ENCODE measurements at regions not wholly inside any gene's neighbourhood (a gene's known extent, or its start where the extent isn't known, plus 50 kb on each side); places are given as distances from the start of the nearest gene placed in this dataset.

DNA sequence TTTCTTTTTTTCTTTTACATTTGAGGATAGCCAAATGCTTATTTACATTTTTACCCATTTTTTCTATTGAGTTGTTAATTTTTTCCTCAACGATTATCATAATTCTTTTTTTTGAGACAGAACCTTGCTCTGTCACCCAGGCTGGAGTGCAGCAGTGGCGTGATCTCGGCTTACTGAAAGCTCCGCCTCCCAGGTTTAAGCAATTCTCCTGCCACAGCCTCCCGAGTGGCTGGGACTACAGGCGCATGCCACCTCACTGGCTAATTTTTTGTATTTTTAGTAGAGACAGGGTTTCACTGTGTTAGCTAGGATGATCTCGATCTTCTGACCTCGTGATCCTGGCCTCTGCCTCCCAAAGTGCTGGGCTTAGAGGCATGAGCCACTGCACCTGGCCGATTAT, 208.7 kb downstream of the LIG4 start:
- TF ChIP-seq, protein P1, sequence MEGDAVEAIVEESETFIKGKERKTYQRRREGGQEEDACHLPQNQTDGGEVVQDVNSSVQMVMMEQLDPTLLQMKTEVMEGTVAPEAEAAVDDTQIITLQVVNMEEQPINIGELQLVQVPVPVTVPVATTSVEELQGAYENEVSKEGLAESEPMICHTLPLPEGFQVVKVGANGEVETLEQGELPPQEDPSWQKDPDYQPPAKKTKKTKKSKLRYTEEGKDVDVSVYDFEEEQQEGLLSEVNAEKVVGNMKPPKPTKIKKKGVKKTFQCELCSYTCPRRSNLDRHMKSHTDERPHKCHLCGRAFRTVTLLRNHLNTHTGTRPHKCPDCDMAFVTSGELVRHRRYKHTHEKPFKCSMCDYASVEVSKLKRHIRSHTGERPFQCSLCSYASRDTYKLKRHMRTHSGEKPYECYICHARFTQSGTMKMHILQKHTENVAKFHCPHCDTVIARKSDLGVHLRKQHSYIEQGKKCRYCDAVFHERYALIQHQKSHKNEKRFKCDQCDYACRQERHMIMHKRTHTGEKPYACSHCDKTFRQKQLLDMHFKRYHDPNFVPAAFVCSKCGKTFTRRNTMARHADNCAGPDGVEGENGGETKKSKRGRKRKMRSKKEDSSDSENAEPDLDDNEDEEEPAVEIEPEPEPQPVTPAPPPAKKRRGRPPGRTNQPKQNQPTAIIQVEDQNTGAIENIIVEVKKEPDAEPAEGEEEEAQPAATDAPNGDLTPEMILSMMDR (IDR thresholded peaks at IDR 0.05; ENCODE audit: insufficient read depth, low read length, poor library complexity, severe bottlenecking) = no peak
- no peak for TF ChIP-seq EZH2phosphoT487 (conservative IDR thresholded peaks at IDR 0.05; ENCODE audit: low read length)

Measured in SU-DHL-6 (cell line).